HUDEP-2 (cell line): ENCODE measurements at regions not wholly inside any gene's neighbourhood (a gene's known extent, or its start where the extent isn't known, plus 50 kb on each side); places are given as distances from the start of the nearest gene placed in this dataset.

Experiments
- DNase-seq, 76 experiments: peaks; one replicate each; lab custom pipeline; 2025; ENCODE audit not compliant: unreplicated experiment in 76 of 76; lab: John Stamatoyannopoulos, UW

GRCh38 chr13:79267560-79267959 lies 138.5 kb downstream of the RBM26 start:
- no peak for DNase-seq

GRCh38 chr13:79258489-79258888 lies 147.6 kb downstream of the RBM26 start:
- DNase-seq: no peak

GRCh38 chr13:79246578-79246949 lies 159.5 kb downstream of the RBM26 start:
- no peak for DNase-seq

DNA sequence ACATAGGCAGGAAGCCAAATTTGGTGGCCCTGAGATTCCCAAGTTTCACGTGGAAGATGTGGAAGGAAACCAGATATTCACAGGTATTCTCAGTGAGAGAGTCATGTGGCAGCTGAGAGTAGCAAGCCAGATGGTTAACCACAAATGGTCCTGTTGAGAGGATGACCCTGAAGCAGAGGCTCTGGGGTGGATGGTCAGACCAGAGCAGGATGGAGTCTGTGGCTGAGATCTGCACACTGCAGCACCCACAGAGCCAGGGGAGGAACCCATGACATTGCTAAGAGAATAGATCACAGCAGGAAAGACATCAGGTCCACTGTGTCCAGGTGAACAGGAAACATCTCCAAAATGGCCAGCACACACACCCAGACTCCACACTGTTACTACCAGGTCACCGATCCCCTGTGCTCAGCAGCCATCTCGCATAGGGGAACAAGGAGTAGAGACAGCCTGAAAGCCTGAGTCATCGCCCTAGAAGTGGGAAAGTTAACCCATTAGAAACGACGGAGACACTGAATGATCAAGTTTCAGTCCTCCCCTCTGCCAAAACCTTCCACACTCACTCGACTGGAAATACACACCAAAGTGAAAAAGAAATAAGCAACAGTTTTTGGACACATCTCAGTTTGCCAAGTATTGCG lies 160.0 kb downstream of the RBM26 start:
- no peak for DNase-seq

DNA sequence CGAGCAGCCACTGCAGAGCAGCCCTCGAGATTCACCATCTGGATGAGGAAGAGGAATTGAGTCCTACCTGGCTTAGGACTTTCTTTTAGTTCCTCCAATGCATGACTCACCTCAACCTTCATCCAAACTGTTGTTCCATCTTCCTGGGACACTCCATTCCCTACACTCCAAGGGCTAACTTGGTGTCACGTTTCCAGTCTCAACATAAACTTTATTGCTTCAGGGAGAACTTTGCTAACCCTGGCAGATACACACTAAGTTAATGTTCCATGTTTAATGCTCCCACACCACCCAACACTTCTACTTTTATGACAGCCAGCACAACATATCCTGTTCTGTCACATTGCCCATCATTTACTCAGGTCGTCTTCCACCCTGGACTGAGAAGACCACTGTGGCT lies 164.4 kb downstream of the RBM26 start:
- DNase-seq: no peak

DNA sequence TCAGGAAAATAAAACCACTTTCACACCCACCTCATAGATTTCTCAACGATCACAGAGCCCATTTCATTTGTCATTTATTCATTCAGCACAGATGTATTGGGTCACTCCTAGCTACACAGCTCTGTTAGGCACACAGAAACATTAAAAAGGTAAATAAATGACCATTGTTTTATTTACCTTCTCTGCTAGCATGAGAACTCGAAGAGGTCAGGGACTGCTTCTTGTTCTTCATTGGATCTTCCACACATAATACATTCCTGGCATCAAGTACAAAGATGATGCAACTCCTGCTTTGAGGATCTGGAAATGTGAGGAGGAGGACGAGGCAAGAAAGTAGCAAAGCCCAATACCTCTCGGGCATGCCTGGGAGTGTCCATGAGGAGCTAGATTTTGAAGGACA lies 168.1 kb downstream of the RBM26 start:
- DNase-seq: no peak

DNA sequence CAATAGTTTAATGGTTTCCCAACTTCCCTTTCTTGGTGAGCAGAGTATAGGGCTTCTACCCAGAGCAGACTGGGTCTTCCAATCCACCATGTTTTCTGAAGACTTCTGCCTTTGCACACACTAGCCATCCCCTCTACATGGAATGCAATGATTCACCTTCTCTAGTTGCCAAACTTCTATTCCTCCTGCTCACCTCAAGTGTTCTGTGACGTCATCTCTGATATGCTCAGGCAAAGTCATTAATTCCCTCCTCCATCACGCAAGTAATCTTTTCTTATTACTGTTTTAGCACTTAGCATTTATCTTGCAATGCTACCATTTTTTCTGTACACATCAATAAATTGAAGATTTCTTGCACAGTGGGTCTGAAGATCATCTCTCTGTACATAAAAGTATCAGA lies 174.2 kb downstream of the RBM26 start:
- no peak for DNase-seq

DNA sequence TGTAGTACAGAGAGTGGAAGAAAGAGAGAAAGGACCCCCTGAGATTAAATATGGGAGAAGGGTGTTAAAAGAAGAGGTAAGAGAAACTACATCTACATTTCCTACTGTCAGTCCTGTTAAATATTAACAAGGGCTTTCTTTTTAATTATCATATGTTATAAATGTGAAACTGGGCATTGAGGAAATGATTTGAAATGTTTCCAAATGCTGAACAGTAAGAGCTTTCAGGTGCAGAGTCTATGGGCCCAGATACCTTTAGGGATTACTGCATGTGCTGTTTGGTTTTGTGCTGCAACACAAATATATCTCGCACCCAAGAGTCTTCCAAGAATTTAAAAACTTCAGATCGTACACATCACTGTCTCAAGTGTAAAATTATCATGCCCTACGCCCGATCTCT lies 176.3 kb downstream of the RBM26 start:
- no peak for DNase-seq

- DNase-seq: no peak
Measured at GRCh38 chr13:79228972-79229371, 177.1 kb downstream of the RBM26 start.

- no peak for DNase-seq
Measured at GRCh38 chr13:79227418-79227817, 178.6 kb downstream of the RBM26 start.

DNA sequence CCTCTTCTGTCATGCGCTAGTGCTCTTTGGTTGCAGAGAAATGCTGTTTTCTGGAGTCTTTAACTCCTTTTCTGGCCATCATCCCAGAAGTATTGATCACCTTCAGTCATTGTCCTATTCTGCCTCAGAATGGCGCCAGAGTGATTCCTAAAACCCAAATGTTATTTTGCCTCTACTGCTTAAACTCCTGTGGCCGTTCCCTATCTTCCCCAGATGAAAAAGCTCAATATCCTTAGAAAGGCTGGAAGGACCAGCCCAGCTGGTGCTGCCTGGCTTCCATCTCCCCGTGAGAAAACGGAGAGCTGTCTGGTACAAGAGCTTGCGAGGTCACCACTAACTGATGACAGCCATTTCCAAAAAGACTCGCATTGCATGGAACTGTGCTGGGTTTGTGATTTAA lies 179.1 kb downstream of the RBM26 start:
- DNase-seq: no peak

GRCh38 chr13:79226250-79226649 lies 179.8 kb downstream of the RBM26 start:
- DNase-seq: no peak

DNA sequence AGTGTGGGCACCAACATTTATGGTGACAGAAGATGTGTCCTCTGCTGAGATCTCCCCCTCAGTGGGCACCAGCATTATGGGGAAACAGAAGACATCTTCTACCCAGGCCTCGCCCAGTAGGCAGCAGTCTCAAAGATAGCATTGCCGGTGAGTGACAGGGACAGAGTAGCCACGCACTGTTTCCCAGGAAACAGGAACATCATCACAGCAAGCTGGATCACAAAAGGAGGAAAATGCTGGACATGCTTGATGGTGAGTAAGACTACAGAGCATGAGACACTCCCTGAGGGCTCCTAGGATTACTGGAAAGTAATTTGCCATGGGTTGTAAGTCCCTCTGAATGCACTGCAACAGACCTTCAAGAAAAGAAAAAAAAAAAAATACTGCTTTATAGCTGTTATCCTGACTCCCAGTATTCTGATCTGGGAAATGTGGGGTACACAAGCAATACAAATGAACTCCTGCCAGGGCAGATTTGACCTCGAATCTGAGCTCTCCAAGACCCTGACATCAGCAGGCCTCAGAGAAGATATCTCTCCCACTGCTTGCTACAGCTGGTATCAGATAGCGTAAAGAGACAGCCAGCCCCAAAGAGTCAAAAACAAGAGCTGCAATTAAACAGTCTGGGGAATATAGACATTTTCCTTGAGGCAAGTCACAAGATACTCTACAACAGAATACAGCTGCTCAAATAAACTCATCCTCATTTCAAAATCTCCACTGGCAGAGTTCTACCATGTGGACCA lies 180.4 kb downstream of the RBM26 start:
- DNase-seq: no peak

DNA sequence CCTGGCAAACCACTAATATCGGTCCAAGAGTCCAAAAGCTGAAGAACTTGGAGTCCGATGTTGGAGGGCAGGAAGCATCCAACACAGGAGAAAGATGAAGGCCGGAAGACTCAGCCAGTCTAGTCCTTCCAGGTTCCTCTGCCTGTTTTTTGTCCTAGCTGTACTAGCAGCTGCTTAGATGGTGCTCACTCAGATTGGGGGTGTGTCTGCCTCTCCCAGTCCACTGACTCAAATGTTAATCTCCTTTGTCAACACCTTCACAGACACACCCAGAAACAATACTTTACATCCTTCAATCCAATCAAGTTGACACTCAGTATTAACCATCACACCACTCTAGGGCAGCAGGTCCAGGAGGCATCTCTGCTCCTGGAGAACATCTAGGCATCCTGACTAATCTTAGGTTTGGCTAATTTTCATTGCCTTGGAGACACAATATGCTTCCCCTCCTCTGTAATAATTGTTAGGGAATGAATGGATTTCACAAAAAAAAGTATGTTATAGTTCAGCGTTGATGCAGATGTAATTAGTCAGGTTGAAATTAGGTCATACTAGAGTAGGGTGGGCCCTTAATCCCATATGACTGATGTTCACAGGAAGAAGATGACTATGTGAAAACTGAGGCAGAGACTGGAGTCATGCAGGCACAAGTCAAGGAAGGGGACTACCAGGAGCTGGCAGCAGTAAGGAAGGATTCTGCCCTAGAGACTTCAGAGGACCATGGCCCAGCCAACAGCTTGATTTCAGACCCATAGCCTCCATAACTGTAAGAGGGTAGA lies 183.4 kb downstream of the RBM26 start:
- DNase-seq: no peak

- DNase-seq: no peak
Measured at GRCh38 chr13:79212064-79212619, 193.9 kb downstream of the RBM26 start.

GRCh38 chr13:79211377-79211776 lies 194.7 kb downstream of the RBM26 start:
- no peak for DNase-seq

GRCh38 chr13:79197933-79198332 lies 208.1 kb downstream of the RBM26 start:
- no peak for DNase-seq

DNA sequence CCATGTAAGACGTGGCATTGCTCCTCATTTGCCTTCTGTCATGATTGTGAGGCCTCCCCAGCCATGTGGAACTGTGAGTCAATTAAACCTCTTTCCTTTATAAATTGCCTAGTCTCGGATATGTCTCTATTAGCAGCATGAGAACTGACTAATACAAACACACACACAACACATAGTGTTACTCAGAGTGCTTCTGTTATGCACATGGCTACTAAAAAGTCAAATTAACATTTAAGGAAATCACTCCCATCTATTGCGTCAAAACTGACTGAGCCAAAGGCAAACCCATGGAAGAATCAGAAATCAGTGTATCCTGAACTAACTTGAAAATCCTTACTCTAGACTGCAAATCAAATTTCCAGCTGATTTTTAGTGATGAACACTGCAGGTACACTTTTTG lies 209.2 kb downstream of the RBM26 start:
- DNase-seq: no peak

GRCh38 chr13:79196366-79196765 lies 209.7 kb downstream of the RBM26 start:
- DNase-seq: no peak

- no peak for DNase-seq
Measured at GRCh38 chr13:79194727-79195126, 211.3 kb downstream of the RBM26 start.

GRCh38 chr13:79194272-79194671 lies 211.8 kb downstream of the RBM26 start:
- no peak for DNase-seq

DNA sequence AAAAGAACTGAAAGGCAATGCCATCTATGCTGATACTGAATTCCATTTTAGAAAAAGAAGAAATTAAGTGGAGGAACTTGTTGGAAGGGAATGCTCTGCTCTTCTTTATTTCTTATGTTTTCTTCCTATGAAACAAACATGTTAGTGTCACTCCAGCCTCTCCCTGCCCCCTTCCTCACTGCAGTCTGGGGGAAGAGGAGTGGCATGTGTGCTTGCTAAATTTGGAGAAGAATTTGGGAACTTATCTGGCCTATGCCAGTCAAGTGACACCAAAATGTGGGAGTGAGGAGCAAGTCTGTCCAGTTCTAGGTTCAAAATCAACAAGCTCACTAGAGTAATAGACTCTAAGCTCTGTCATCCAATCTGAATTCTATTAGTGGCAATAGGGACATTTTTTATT lies 214.6 kb downstream of the RBM26 start:
- DNase-seq: no peak
